Calu3 (cell line): ENCODE measurements at regions not wholly inside any gene's neighbourhood (a gene's known extent, or its start where the extent isn't known, plus 50 kb on each side); places are given as distances from the start of the nearest gene placed in this dataset.

Experiments used
- BruUV-seq: library from RNA; stranded (reverse); fragments of 400-500 nt; replicated peaks from 2 replicates; lab custom pipeline; 2021; lab: Mats Ljungman, UMichigan
- CTCF ChIA-PET: fragments of 300-600 bp; sonication (Branson Sonifier 250); formaldehyde crosslinking; loops from one replicate; lab custom pipeline; 2022; ENCODE audit warnings: antibody characterized with exemption; lab: Charles Lee
- DNase-seq: peaks from one replicate; pipeline ENCODE4 v3.0.0; 2022
- H3K27ac Mint-ChIP-seq: one replicate; pipeline ENCODE4 v1.8.0; 2022; ENCODE audit warnings: mixed read lengths; ENCODE audit not compliant: unreplicated experiment
- H3K27me3 Mint-ChIP-seq: one replicate; pipeline ENCODE4 v1.8.0; 2022; ENCODE audit warnings: mixed read lengths; ENCODE audit not compliant: unreplicated experiment
- H3K36me3 Mint-ChIP-seq: one replicate; pipeline ENCODE4 v1.8.0; 2022; ENCODE audit warnings: mild to moderate bottlenecking, moderate library complexity, mixed read lengths; ENCODE audit not compliant: insufficient read depth, unreplicated experiment
- H3K4me1 Mint-ChIP-seq: one replicate; pipeline ENCODE4 v1.8.0; 2022; ENCODE audit warnings: mild to moderate bottlenecking, low read depth, mixed read lengths; ENCODE audit not compliant: unreplicated experiment
- H3K4me3 Mint-ChIP-seq: one replicate; pipeline ENCODE4 v1.8.0; 2022; ENCODE audit warnings: mild to moderate bottlenecking, low read depth, moderate library complexity, mixed read lengths; ENCODE audit not compliant: unreplicated experiment
- H3K9me3 Mint-ChIP-seq: one replicate; pipeline ENCODE4 v1.8.0; 2022; ENCODE audit warnings: low read depth, mixed read lengths; ENCODE audit not compliant: unreplicated experiment
- intact Hi-C: fragments of 100-400 bp; cut with micrococcal nuclease; formaldehyde crosslinking; loops from one replicate; pipeline ENCODE4 v1.10.0; 2022; ENCODE audit not compliant: unreplicated experiment
- TF ChIP-seq, protein P1 (sequence below): fragments of 200-600 bp; IDR thresholded peaks from one replicate; pipeline ENCODE4 v1.8.0; 2022; ENCODE audit warnings: antibody characterized with exemption; ENCODE audit not compliant: unreplicated experiment

DNA sequence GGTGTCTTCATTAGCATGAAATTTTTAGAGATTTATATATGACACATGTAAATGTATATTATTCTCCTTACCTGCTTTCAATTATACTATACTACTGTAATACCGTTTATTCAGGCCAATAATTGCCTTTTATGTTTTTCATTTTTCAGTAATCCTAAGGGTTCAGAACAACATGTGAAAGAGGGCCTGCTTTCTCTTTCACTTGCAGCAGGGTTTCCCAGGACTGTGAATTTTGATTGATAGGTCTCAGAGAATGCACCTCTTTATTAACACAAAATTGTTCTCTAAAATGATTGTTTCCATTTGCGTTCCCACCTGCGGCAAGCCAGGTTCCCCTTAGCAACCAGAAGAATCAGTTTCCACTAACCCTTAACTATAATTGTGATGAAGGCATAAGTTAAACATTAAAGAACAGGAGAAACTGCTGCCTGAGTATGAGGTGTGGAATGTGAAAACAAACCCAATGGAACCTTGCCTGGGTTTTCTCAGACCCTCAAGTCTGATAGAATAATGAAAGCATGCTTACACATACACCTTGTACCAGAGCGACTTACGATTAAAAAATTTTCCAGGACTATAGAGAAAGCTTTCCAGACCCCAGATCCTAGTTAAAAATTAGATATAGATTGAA is 1591.2 kb upstream of the LRRTM1 start:
- Mint-ChIP-seq H3K9me3 (peaks cover 10% of the 10 kb centered on the region), H3K4me3 (peak overlapping the region; percentile 51), H3K36me3 (no peaks in the 10 kb centered on the region), H3K4me1 (peaks cover 12% of the 10 kb centered on the region), H3K27me3 (no peaks in the 10 kb centered on the region), H3K27ac (peak overlapping the region; percentile 88)
- CTCF ChIA-PET, result no interaction called here
- TF ChIP-seq, protein P1, sequence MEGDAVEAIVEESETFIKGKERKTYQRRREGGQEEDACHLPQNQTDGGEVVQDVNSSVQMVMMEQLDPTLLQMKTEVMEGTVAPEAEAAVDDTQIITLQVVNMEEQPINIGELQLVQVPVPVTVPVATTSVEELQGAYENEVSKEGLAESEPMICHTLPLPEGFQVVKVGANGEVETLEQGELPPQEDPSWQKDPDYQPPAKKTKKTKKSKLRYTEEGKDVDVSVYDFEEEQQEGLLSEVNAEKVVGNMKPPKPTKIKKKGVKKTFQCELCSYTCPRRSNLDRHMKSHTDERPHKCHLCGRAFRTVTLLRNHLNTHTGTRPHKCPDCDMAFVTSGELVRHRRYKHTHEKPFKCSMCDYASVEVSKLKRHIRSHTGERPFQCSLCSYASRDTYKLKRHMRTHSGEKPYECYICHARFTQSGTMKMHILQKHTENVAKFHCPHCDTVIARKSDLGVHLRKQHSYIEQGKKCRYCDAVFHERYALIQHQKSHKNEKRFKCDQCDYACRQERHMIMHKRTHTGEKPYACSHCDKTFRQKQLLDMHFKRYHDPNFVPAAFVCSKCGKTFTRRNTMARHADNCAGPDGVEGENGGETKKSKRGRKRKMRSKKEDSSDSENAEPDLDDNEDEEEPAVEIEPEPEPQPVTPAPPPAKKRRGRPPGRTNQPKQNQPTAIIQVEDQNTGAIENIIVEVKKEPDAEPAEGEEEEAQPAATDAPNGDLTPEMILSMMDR, result no peak
- no peak for DNase-seq
- intact Hi-C loops, result no loop called here
- no TSS peak for BruUV-seq

GRCh38 chr2:81894451-81894990 is 1590.0 kb upstream of the LRRTM1 start:
- H3K36me3 Mint-ChIP-seq, result no peaks in the 10 kb centered on the region
- intact Hi-C loops, result loop anchor here (5.0 kb wide), 1 partner anchor 572 kb away; no protein-coding TSS in a partner anchor
- CTCF ChIA-PET, result no interaction called here
- no peak overlapping the region for H3K4me3 Mint-ChIP-seq
- TF ChIP-seq, protein P1, result no peak
- BruUV-seq, result no TSS peak
- no peak overlapping the region for H3K27ac Mint-ChIP-seq
- H3K9me3 Mint-ChIP-seq, result peaks cover 10% of the 10 kb centered on the region
- peaks cover 12% of the 10 kb centered on the region for H3K4me1 Mint-ChIP-seq
- no peak for DNase-seq
- no peaks in the 10 kb centered on the region for H3K27me3 Mint-ChIP-seq

- no peak for DNase-seq
- TF ChIP-seq, protein P1, result no peak
- Mint-ChIP-seq H3K27ac (no peak overlapping the region), H3K9me3 (peaks cover 2% of the 10 kb centered on the region), H3K4me3 (no peak overlapping the region), H3K4me1 (no peaks in the 10 kb centered on the region), H3K36me3 (no peaks in the 10 kb centered on the region), H3K27me3 (no peaks in the 10 kb centered on the region)
- BruUV-seq, result no TSS peak
- intact Hi-C loops, result no loop called here
- CTCF ChIA-PET, result no interaction called here
Measured at GRCh38 chr2:81876624-81877023, 1572.1 kb upstream of the LRRTM1 start.

GRCh38 chr2:81872006-81872405 is 1567.5 kb upstream of the LRRTM1 start:
- TF ChIP-seq, protein P1, result no peak
- Mint-ChIP-seq H3K4me3 (no peak overlapping the region), H3K27ac (no peak overlapping the region), H3K9me3 (peaks cover 3% of the 10 kb centered on the region), H3K36me3 (no peaks in the 10 kb centered on the region), H3K4me1 (no peaks in the 10 kb centered on the region), H3K27me3 (no peaks in the 10 kb centered on the region)
- no TSS peak for BruUV-seq
- intact Hi-C loops, result no loop called here
- no peak for DNase-seq
- CTCF ChIA-PET, result no interaction called here
